ENCODE measurements at regions not wholly inside any gene's neighbourhood (a gene's known extent, or its start where the extent isn't known, plus 50 kb on each side); places are given as distances from the start of the nearest gene placed in this dataset.
A peak's percentile ranks its signal among the peaks of the same experiment; 100 is the strongest.

DNA sequence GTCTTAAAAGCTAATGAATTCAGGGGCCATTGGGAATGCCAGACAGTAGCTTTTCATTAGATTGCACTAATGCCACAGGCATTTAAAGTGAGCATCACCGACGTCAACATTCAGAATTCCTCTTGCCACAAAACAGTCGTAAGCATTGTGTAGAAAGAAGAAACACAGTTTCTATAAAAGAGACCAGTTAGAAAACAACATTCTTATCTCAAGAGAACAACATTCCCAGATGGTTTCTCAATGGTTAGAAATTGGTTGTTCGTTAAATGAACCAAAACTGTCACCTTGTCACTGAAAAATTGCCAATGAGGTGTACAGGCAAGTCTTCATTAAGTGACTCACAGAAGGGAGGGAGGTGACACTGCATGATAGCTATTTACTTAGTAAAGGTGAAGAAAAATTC, 401.6 kb upstream of the PRR16 start:
- TF ChIP-seq POLR2A (IDR thresholded peaks at IDR 0.05) (no peak), POLR2AphosphoS5 (IDR thresholded peaks at IDR 0.05) (peak; percentile 76)
- TF ChIP-seq, protein P1, sequence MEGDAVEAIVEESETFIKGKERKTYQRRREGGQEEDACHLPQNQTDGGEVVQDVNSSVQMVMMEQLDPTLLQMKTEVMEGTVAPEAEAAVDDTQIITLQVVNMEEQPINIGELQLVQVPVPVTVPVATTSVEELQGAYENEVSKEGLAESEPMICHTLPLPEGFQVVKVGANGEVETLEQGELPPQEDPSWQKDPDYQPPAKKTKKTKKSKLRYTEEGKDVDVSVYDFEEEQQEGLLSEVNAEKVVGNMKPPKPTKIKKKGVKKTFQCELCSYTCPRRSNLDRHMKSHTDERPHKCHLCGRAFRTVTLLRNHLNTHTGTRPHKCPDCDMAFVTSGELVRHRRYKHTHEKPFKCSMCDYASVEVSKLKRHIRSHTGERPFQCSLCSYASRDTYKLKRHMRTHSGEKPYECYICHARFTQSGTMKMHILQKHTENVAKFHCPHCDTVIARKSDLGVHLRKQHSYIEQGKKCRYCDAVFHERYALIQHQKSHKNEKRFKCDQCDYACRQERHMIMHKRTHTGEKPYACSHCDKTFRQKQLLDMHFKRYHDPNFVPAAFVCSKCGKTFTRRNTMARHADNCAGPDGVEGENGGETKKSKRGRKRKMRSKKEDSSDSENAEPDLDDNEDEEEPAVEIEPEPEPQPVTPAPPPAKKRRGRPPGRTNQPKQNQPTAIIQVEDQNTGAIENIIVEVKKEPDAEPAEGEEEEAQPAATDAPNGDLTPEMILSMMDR (IDR thresholded peaks at IDR 0.05) = no peak
